ENCODE measurements at regions not wholly inside any gene's neighbourhood (a gene's known extent, or its start where the extent isn't known, plus 50 kb on each side); places are given as distances from the start of the nearest gene placed in this dataset.

GRCh38 chr11:134795017-134795416 lies 383.0 kb upstream of the B3GAT1 start:
- TF ChIP-seq CTCF (IDR thresholded peaks at IDR 0.05) (no peak), POLR2A (IDR thresholded peaks at IDR 0.05) (no peak)

All from adrenal gland (tissue), 5 donors.